ENCODE measurements at regions not wholly inside any gene's neighbourhood (a gene's known extent, or its start where the extent isn't known, plus 50 kb on each side); places are given as distances from the start of the nearest gene placed in this dataset.

DNA sequence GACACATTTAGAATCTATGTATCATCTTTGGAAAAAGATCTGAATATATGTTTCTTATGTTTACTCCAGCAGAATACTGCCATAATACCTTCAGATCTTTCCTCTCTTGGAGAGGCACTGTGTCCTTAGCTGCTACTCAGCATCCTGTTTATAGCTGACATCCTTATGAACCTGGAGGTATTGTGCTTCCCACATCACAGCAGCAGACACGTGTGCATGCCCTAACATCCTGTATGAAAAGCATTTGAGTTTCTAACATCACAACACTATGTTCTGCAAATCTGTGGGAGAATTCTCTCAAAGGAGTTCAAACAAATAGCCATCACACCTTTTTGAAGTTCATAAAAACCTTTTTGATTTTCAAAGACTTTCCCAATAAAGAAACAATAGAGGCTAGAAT, 216.0 kb downstream of the GJA1 start:
- no peak overlapping the region for H3K4me3 ChIP-seq (ENCODE audit: low read depth, low read length)
- peaks cover 4% of the 10 kb centered on the region for H3K4me1 ChIP-seq (ENCODE audit: control insufficient read depth, insufficient read depth, low read length)
- no peaks in the 10 kb centered on the region for H3K36me3 ChIP-seq (ENCODE audit: control insufficient read depth, insufficient read depth, low read length)
- H3K9me3 ChIP-seq (ENCODE audit: control insufficient read depth, insufficient read depth, low read length): no peaks in the 10 kb centered on the region
- H3K9ac ChIP-seq (ENCODE audit: low read depth, low read length): no peak overlapping the region
- no peaks in the 10 kb centered on the region for H3K27me3 ChIP-seq (ENCODE audit: control insufficient read depth, insufficient read depth, low read length)

GRCh38 chr6:121652223-121652622, 216.8 kb downstream of the GJA1 start:
- no peaks in the 10 kb centered on the region for H3K9me3 ChIP-seq (ENCODE audit: control insufficient read depth, insufficient read depth, low read length)
- H3K4me1 ChIP-seq (ENCODE audit: control insufficient read depth, insufficient read depth, low read length): peaks cover 4% of the 10 kb centered on the region
- no peak overlapping the region for H3K4me3 ChIP-seq (ENCODE audit: low read depth, low read length)
- H3K9ac ChIP-seq (ENCODE audit: low read depth, low read length): no peak overlapping the region
- H3K27me3 ChIP-seq (ENCODE audit: control insufficient read depth, insufficient read depth, low read length): no peaks in the 10 kb centered on the region
- no peaks in the 10 kb centered on the region for H3K36me3 ChIP-seq (ENCODE audit: control insufficient read depth, insufficient read depth, low read length)

DNA sequence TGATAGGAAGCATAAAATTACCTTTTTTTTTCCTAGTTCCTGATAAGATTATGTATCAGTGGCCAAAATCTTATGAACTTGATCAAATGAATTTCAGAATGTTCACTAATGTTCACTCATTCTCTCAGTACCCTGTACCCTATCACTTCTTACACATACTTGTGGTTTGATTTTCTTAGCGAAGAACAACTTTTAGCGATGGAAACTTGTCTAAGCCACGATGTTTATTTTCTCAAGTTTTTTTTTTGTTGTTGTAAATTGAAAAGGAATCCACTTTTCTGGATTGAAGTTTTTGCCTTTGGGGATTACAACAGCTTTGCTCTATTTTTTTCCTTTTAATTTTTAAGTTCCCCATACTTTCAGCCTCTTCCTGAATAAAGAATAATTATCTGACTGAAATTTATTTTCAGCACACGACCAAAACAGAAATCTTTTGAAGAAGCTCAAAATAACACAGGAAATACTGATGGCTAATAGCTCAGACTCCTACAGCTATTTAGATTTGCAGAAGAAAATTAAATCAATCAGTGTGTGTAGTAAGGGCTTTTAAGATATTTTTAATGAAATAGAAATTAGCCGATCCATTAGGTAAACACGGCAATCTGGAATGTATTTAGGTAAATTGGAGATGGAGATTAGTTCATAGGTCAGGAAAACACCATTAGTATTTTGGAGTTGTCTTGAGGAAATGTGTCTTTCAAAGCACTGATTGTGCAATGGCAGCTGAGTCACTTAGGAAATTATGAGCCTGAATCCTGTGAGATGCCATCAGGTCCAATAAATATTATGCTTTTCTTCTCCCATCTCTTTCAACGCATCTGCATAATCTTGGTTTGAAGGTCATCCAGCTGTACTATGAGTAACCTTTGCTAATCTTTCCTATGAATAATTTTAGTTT, 217.5 kb downstream of the GJA1 start:
- H3K4me1 ChIP-seq (ENCODE audit: control insufficient read depth, insufficient read depth, low read length): peaks cover 4% of the 10 kb centered on the region
- H3K9ac ChIP-seq (ENCODE audit: low read depth, low read length): no peak overlapping the region
- H3K4me3 ChIP-seq (ENCODE audit: low read depth, low read length): no peak overlapping the region
- H3K36me3 ChIP-seq (ENCODE audit: control insufficient read depth, insufficient read depth, low read length): no peaks in the 10 kb centered on the region
- no peaks in the 10 kb centered on the region for H3K9me3 ChIP-seq (ENCODE audit: control insufficient read depth, insufficient read depth, low read length)
- no peaks in the 10 kb centered on the region for H3K27me3 ChIP-seq (ENCODE audit: control insufficient read depth, insufficient read depth, low read length)

GRCh38 chr6:121653624-121654008, 218.2 kb downstream of the GJA1 start:
- H3K27me3 ChIP-seq (ENCODE audit: control insufficient read depth, insufficient read depth, low read length): no peaks in the 10 kb centered on the region
- H3K9ac ChIP-seq (ENCODE audit: low read depth, low read length): no peak overlapping the region
- H3K4me3 ChIP-seq (ENCODE audit: low read depth, low read length): no peak overlapping the region
- no peaks in the 10 kb centered on the region for H3K9me3 ChIP-seq (ENCODE audit: control insufficient read depth, insufficient read depth, low read length)
- no peaks in the 10 kb centered on the region for H3K36me3 ChIP-seq (ENCODE audit: control insufficient read depth, insufficient read depth, low read length)
- H3K4me1 ChIP-seq (ENCODE audit: control insufficient read depth, insufficient read depth, low read length): peaks cover 4% of the 10 kb centered on the region

DNA sequence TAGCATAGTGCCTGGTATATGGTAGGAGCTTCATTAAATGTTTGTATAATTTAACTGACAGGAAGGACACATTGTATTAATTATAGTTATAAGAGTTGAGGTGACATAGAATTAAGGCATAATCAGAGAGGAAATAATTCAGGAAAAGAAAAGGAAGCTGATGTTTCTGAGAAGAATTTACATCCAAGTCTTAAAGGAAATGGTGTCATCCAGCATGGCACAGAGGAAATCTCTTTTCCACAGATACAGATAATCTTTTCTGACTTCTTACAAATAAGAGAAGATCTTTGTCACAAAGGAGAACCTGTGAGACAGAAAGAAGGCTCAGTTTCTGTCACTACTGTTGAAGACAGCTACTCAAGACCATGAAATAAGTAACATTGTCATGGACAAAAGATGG, 222.5 kb downstream of the GJA1 start:
- Histone ChIP-seq H3K9ac (ENCODE audit: low read depth, low read length) (no peak overlapping the region), H3K36me3 (ENCODE audit: control insufficient read depth, insufficient read depth, low read length) (no peaks in the 10 kb centered on the region), H3K27me3 (ENCODE audit: control insufficient read depth, insufficient read depth, low read length) (no peaks in the 10 kb centered on the region), H3K9me3 (ENCODE audit: control insufficient read depth, insufficient read depth, low read length) (no peaks in the 10 kb centered on the region), H3K4me3 (ENCODE audit: low read depth, low read length) (no peak overlapping the region), H3K4me1 (ENCODE audit: control insufficient read depth, insufficient read depth, low read length) (no peaks in the 10 kb centered on the region)

- Histone ChIP-seq H3K4me3 (ENCODE audit: low read depth, low read length) (no peak overlapping the region), H3K27me3 (ENCODE audit: control insufficient read depth, insufficient read depth, low read length) (no peaks in the 10 kb centered on the region), H3K4me1 (ENCODE audit: control insufficient read depth, insufficient read depth, low read length) (no peaks in the 10 kb centered on the region), H3K36me3 (ENCODE audit: control insufficient read depth, insufficient read depth, low read length) (no peaks in the 10 kb centered on the region), H3K9me3 (ENCODE audit: control insufficient read depth, insufficient read depth, low read length) (no peaks in the 10 kb centered on the region), H3K9ac (ENCODE audit: low read depth, low read length) (no peak overlapping the region)
These were observed 224.8 kb downstream of the GJA1 start for GRCh38 chr6:121660277-121660676.

DNA sequence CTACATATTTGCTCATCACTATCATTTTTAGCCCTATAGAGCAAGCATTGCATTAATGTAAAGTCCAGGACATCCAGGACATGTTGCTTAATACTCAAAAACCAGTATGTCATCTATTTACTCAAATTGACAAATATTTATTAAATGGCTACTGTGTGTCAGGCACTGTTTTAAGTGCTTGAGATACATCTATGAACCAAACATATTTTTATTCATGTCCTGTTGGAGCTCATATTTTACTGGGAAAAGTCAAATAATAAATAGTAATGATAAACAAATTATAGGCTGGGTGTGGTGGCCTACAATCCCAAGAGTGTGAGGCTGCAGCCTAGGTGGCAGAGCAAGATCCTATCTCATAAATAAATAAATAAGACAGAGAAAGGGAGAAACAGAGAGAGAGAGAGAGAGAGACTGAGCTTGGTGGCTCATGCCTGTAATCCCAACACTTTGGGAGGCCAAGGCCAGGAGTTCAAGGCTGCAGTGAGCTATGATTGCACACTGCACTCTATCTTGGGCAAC, 227.9 kb downstream of the GJA1 start:
- no peaks in the 10 kb centered on the region for H3K27me3 ChIP-seq (ENCODE audit: control insufficient read depth, insufficient read depth, low read length)
- no peak overlapping the region for H3K4me3 ChIP-seq (ENCODE audit: low read depth, low read length)
- H3K36me3 ChIP-seq (ENCODE audit: control insufficient read depth, insufficient read depth, low read length): no peaks in the 10 kb centered on the region
- H3K4me1 ChIP-seq (ENCODE audit: control insufficient read depth, insufficient read depth, low read length): no peaks in the 10 kb centered on the region
- no peak overlapping the region for H3K9ac ChIP-seq (ENCODE audit: low read depth, low read length)
- no peaks in the 10 kb centered on the region for H3K9me3 ChIP-seq (ENCODE audit: control insufficient read depth, insufficient read depth, low read length)

DNA sequence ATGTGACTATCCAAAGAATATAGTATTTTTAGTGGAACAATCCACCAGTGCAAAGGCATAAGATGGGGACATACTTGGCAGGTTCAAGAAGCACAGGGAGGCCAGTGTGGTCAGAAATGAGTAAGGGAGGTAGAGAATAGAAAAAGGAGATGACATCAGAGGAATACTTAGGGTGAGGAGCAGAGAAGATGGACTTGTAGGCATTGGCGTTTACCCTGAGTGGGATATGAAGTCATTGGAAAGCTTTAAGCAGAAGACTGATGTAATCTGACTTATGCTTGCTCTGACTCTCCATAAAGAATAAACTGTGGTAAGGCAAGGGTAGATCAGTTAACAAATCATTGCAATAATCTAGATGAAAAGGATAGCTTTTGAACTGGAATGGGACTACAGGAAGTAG, 228.7 kb downstream of the GJA1 start:
- H3K36me3 ChIP-seq (ENCODE audit: control insufficient read depth, insufficient read depth, low read length): no peaks in the 10 kb centered on the region
- H3K27me3 ChIP-seq (ENCODE audit: control insufficient read depth, insufficient read depth, low read length): no peaks in the 10 kb centered on the region
- H3K9me3 ChIP-seq (ENCODE audit: control insufficient read depth, insufficient read depth, low read length): no peaks in the 10 kb centered on the region
- no peaks in the 10 kb centered on the region for H3K4me1 ChIP-seq (ENCODE audit: control insufficient read depth, insufficient read depth, low read length)
- H3K9ac ChIP-seq (ENCODE audit: low read depth, low read length): no peak overlapping the region
- no peak overlapping the region for H3K4me3 ChIP-seq (ENCODE audit: low read depth, low read length)

DNA sequence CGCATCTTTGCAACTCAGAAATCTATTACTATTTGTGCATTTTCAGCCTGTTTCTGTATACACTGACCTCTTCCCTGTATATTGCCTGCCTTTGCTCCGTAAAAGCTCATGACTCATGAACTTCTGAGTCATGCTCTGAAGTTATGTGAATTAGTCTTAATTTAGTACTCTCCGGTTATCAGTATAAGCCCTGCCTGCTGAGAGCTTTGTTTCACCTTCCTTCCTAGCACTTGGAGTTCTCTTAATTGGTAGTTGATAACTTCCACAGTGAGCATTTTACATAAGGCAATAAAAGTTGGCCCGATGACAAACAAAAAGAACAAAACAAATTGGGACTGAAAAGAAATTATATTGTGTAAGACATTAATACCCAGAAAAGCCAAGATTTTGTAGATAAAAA, 231.4 kb downstream of the GJA1 start:
- Histone ChIP-seq H3K9ac (ENCODE audit: low read depth, low read length) (no peak overlapping the region), H3K4me1 (ENCODE audit: control insufficient read depth, insufficient read depth, low read length) (no peaks in the 10 kb centered on the region), H3K4me3 (ENCODE audit: low read depth, low read length) (no peak overlapping the region), H3K9me3 (ENCODE audit: control insufficient read depth, insufficient read depth, low read length) (no peaks in the 10 kb centered on the region), H3K36me3 (ENCODE audit: control insufficient read depth, insufficient read depth, low read length) (no peaks in the 10 kb centered on the region), H3K27me3 (ENCODE audit: control insufficient read depth, insufficient read depth, low read length) (no peaks in the 10 kb centered on the region)

GRCh38 chr6:121668259-121668658, 232.8 kb downstream of the GJA1 start:
- Histone ChIP-seq H3K4me1 (ENCODE audit: control insufficient read depth, insufficient read depth, low read length) (no peaks in the 10 kb centered on the region), H3K9me3 (ENCODE audit: control insufficient read depth, insufficient read depth, low read length) (no peaks in the 10 kb centered on the region), H3K36me3 (ENCODE audit: control insufficient read depth, insufficient read depth, low read length) (no peaks in the 10 kb centered on the region), H3K9ac (ENCODE audit: low read depth, low read length) (no peak overlapping the region), H3K4me3 (ENCODE audit: low read depth, low read length) (no peak overlapping the region), H3K27me3 (ENCODE audit: control insufficient read depth, insufficient read depth, low read length) (no peaks in the 10 kb centered on the region)

- H3K4me1 ChIP-seq (ENCODE audit: control insufficient read depth, insufficient read depth, low read length): no peaks in the 10 kb centered on the region
- no peak overlapping the region for H3K4me3 ChIP-seq (ENCODE audit: low read depth, low read length)
- H3K9me3 ChIP-seq (ENCODE audit: control insufficient read depth, insufficient read depth, low read length): no peaks in the 10 kb centered on the region
- no peak overlapping the region for H3K9ac ChIP-seq (ENCODE audit: low read depth, low read length)
- H3K36me3 ChIP-seq (ENCODE audit: control insufficient read depth, insufficient read depth, low read length): no peaks in the 10 kb centered on the region
- no peaks in the 10 kb centered on the region for H3K27me3 ChIP-seq (ENCODE audit: control insufficient read depth, insufficient read depth, low read length)
These were observed 235.1 kb downstream of the GJA1 start for GRCh38 chr6:121670511-121670910.

GRCh38 chr6:121677571-121677970, 242.1 kb downstream of the GJA1 start:
- Histone ChIP-seq H3K9me3 (ENCODE audit: control insufficient read depth, insufficient read depth, low read length) (no peaks in the 10 kb centered on the region), H3K27me3 (ENCODE audit: control insufficient read depth, insufficient read depth, low read length) (no peaks in the 10 kb centered on the region), H3K4me3 (ENCODE audit: low read depth, low read length) (no peak overlapping the region), H3K36me3 (ENCODE audit: control insufficient read depth, insufficient read depth, low read length) (no peaks in the 10 kb centered on the region), H3K4me1 (ENCODE audit: control insufficient read depth, insufficient read depth, low read length) (no peaks in the 10 kb centered on the region), H3K9ac (ENCODE audit: low read depth, low read length) (no peak overlapping the region)
